DMS153 (cell line): ENCODE measurements at regions not wholly inside any gene's neighbourhood (a gene's known extent, or its start where the extent isn't known, plus 50 kb on each side); places are given as distances from the start of the nearest gene placed in this dataset.
A peak's percentile ranks its signal among the peaks of the same experiment; 100 is the strongest.
"Not testable (repeated sequence)": the region's sequence is repeated elsewhere in the genome, so short reads cannot be mapped to it uniquely, and the experiment has no call there.

ENCODE experiments used
- DNase-seq: peaks from one replicate; lab custom pipeline; 2025; lab: John Stamatoyannopoulos, UW

GRCh38 chr7:13198727-13199126 is 511.3 kb downstream of the ARL4A start:
- no peak for DNase-seq

GRCh38 chr7:13201628-13202027 is 514.2 kb downstream of the ARL4A start:
- DNase-seq = no peak

GRCh38 chr7:13217768-13218167 is 530.3 kb downstream of the ARL4A start:
- no peak for DNase-seq

GRCh38 chr7:13225068-13225467 is 537.6 kb downstream of the ARL4A start:
- DNase-seq = no peak

- no peak for DNase-seq
Measured at GRCh38 chr7:13226385-13226784, 539.0 kb downstream of the ARL4A start.

GRCh38 chr7:13231216-13231615 is 543.8 kb downstream of the ARL4A start:
- no peak for DNase-seq

GRCh38 chr7:13235436-13235835 is 548.0 kb downstream of the ARL4A start:
- DNase-seq = no peak

GRCh38 chr7:13236026-13236425 is 548.6 kb downstream of the ARL4A start:
- no peak for DNase-seq

GRCh38 chr7:13240349-13240748 is 552.9 kb downstream of the ARL4A start:
- no peak for DNase-seq

GRCh38 chr7:13241416-13241815 is 554.0 kb downstream of the ARL4A start:
- DNase-seq = no peak

- no peak for DNase-seq
Measured at GRCh38 chr7:13257661-13258060, 570.2 kb downstream of the ARL4A start.

- DNase-seq = no peak
Measured at GRCh38 chr7:13258386-13258785, 571.0 kb downstream of the ARL4A start.

- DNase-seq = no peak
Measured at GRCh38 chr7:13259930-13260329, 572.5 kb downstream of the ARL4A start.

GRCh38 chr7:13262929-13263530 is 575.6 kb downstream of the ARL4A start:
- no peak for DNase-seq

- DNase-seq = no peak
Measured at GRCh38 chr7:13265271-13265670, 577.8 kb downstream of the ARL4A start.

GRCh38 chr7:13274205-13274604 is 586.8 kb downstream of the ARL4A start:
- not testable (repeated sequence) for DNase-seq

GRCh38 chr7:13276977-13277376 is 589.5 kb downstream of the ARL4A start:
- no peak for DNase-seq

- no peak for DNase-seq
Measured at GRCh38 chr7:13278020-13278419, 590.6 kb downstream of the ARL4A start.

GRCh38 chr7:13279854-13280435 is 592.5 kb downstream of the ARL4A start:
- no peak for DNase-seq

GRCh38 chr7:13282377-13282980 is 595.0 kb downstream of the ARL4A start:
- DNase-seq = peak; percentile 20

GRCh38 chr7:13286916-13287315 is 599.5 kb downstream of the ARL4A start:
- no peak for DNase-seq

GRCh38 chr7:13288516-13288915 is 601.1 kb downstream of the ARL4A start:
- DNase-seq = no peak

GRCh38 chr7:13290975-13291374 is 603.5 kb downstream of the ARL4A start:
- DNase-seq = no peak
